Activated CD4-positive, alpha-beta T cell treated with anti-CD3 and anti-CD28 coated beads, Interleukin-2, amount 50 U/mL, for 4 hours (primary cell): ENCODE measurements at regions not wholly inside any gene's neighbourhood (a gene's known extent, or its start where the extent isn't known, plus 50 kb on each side); places are given as distances from the start of the nearest gene placed in this dataset.

ENCODE experiments used
- DNase-seq, 2 experiments: peaks; one replicate each; pipeline ENCODE4 v3.0.0-alpha.2; 2020

DNA sequence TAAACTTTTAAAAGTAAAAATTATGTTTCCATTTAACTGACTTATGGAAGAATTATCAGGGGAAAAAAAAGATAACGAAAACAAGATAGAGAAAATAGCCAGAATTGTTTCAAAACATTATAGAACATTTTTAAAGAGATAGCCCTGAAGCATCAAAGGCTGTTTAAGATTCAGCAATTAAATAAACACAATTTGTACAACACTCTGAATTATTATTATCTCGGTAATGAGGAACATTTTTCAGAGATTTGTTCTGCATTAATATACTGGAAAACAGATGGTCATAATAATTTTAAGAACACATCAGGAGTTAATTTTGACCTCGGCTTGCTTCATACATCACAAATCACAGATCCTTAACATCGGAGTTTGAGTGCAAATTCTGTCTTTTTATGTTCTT, 643.8 kb downstream of the SORCS1 start:
- DNase-seq = no peak

DNA sequence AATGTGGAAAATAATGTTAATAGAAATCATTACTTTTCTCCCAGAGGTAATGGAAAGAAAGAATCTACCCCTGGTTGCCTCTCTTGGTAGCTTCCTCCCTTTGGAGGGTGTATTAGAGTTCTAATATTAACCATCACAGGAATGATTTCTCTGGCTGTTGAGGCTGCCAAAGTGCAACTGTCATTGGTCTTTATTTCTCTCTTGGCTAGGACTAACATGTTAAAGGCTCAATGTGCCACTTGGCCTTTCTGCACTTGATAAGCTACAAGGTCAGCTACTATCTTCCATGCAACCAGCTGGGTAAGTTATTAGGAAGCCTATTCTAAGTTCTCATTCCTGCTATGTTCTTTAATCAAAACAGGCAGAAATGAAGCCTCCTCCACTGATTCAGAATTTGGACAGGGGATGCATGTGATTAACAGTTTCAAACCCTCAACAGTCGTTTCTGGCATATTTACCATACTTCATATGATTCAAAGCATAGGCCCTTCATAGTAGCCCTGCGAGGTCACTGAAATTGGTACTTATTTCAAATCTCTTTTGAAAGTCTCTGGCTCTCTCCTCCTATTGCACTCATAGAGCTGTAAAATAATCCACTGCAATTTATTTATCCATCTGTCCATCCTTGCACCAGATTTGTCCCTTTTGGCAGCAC, 645.0 kb downstream of the SORCS1 start:
- no peak for DNase-seq

DNA sequence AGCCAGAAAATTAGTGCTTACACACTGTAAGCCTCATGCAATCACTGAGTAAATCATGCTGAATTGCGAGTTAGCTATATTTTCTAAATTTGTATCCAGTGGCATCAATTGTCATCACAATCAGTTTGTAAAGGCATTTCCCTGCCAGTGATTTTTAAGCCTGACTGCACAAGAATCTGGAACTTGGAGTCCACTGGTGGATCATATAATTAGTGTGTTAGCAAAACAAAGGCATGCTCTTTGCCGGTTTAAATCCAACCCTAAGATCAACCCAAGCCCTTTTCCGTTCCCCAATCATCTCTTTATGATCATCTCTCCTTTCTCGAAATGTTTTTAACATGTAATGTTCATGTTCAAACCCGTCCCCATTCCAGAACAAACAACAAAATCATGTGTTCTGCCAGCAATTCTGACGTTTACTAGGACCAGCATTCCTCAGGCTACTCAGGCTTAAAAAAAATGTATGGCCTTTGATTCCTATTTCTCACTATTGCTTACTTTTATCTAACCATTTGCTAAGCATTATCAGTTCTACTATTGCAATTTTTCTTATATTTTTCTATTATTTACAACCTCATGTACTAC, 649.2 kb downstream of the SORCS1 start:
- DNase-seq = no peak

DNA sequence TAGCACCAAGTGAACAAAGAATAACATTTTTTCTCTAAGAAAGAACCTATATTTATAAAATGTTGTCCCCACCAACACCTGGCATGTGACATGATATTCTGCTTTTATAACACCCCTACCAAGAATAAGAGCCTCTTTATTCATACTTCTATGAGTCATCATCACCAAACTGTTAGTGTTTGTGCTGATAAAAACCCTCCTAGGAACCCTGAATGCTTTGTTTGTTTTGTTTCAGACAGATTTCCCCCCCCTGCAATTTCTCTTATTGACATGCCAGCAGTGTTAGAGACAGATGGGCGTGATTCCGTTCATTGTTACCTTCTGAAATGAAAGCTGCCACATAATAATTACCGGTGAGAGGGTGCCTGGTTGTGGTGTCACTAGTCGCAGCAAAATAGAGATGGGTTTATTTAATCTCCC, 651.1 kb downstream of the SORCS1 start:
- no peak for DNase-seq

DNA sequence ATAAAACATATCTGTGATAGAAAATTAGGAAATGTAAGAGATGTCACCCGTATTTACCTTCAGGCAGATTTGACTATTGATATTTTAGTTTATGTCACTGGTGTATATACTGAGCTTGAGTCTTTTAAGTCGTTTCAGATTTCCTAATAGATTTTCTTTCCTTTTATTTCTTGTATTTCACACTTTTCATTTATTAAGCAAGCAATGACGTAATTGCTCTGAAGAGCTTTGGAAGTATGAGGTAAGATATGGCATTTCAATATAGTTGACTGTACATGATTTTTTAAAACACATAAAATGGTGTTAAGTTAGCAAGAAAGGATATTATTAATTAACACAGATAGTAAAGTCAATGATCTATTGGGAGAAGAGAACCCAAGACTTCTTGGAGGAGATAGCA, 652.6 kb downstream of the SORCS1 start:
- no peak for DNase-seq

DNA sequence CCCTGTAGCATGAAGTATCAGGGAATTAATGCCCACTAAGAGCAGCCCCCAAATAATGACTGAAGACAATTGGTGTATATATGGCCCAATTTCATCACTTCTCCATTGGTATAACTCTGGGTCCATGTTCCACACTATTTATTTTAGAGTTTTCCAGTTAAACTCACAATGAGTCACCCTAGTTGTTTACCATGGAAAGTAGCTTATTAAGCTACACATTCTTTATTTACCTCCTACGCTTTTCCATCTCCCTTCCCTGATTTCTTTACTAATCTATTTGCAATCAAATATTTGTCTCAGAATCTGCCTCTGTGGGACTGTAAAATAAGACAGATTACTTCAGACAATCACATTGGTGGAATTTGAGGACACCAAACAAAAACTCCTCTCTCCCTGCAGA, 655.6 kb downstream of the SORCS1 start:
- DNase-seq = no peak

DNA sequence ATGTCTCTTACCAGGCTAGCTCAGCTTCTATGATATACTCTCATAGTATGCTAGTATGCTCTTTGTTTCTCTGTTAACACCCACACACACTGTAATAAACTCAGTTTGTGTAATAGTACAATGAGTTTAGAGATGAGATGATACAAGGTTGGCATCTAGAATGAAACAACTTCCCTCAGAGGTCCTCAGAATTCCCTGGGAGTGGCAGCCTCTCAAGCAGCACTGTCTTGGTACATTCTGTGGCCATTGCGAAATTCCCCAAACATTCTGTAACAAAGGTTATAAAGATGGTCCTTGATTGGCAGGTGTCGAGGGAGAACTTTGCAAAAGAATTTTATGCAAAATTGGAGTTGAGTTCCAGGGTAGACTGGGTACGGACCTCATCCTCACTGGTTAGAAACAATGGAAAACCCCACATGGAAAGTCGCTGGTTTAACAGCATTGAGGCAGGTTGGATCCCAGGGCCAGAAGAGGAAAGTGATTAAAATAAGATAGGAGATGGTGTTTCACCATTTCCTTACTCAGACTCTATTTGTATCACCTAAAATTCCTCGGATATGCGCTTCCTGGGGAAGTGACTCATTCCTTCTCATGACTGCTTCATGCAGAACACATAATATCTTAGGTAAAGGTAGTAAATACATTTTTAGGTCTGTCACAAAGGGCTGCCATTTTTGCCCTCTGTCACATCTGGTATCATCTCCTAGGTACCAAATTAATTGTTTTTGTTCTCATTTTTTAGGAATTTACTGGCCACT, 657.8 kb downstream of the SORCS1 start:
- DNase-seq = no peak

DNA sequence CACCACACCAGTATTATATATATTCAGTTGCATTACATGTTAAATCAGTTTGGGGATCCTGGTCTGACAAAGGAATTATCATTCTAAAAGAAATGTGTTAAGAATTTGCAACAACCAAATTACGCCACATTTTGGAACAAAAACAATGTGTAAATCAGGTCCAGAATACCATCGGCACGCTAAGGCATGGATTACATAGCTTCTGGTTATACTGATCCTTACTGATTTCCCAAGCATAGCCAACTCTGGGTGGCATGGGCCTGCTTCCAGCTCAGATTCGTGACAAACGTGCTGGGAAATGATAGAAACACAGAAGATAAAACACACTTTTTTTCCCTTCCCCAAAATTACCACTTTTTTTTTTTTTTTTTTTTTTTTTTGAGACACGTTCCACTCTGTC, 660.0 kb downstream of the SORCS1 start:
- no peak for DNase-seq

DNA sequence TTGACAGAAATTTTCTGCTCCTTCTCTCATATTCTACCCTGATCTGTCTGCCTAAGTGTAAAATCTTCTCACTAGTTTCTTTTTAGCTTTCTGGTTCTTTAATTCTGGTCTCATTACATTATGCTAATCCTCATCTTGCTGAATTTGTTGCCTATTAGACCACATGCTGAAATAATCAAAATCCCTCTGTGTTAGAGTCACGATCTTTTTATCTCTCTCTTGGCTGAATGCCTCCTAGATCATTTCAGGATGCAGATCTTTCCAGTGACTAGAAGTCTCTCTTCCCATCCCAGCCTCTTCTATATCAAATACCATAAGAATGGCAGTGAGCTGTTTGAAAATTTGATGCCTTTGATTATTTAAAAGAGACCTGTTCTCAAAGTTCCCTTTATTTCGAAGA, 661.9 kb downstream of the SORCS1 start:
- DNase-seq = no peak

DNA sequence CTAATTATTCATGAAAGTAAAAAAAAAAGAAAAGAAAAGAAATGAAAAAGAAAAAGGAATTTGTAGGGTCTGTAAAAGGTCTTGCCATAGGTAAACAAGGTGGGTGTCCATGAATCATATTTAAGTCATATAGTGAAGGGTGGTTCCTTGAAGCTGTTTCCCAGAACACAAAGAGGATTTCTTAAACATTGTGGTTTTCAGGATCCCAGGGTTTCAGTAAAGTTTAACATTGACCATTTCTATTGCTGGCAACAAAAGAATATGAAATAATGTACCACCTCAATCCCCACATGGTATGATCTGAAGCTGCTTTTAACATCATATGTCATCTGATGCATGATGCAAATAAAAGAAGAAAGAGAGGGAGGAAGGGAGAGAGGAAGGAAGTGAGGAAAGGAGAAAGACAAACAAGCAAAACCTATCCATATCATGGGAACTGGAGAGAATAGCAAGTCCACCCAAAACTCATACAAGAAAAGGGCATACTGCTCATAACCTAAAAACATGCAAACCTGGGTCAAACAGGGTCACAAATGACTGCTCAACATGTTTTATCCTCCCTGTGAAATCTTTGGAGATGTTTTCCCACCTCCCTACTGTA, 663.5 kb downstream of the SORCS1 start:
- no peak for DNase-seq

DNA sequence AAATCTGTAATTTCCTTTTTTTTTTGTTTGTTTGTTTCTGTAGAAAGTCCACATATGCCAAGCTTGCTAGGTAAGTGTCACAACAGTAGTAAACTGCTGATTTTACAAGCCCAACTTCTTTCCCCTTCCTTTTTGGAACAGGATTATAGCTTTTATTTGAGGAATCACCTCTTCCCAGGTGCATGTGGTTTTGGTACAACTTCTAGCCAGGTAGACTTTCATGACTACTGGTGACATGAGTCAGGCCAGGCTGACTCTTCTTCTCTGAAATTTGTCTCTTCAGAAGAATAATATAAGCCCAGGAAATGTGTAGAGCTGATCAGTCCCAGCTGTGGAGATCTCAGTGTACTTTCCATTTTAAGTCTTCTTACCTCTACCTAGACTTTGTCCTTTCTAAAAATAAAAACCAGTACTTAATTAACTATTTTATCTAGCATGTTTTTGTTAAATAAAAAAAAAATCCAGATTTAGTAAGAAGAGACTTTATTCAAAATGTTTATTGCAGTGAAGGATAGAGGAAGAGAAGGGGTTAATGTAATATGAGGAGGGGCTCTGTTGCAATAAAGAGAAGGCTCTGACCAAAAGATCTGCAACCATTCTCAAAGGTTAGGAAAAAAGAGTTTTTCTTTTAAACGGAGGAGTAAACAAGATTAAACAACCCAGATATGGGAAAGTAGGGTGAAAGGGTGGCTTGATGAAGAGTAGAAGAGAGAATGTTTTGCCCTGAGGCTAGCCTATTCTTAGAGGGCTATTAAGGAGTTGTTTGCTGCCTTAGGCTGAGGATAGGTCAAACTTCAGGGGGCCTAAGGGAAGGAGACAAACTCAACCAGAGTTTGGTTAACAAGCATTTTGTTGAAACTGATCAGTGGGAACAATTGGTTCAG, 664.2 kb downstream of the SORCS1 start:
- DNase-seq = no peak

DNA sequence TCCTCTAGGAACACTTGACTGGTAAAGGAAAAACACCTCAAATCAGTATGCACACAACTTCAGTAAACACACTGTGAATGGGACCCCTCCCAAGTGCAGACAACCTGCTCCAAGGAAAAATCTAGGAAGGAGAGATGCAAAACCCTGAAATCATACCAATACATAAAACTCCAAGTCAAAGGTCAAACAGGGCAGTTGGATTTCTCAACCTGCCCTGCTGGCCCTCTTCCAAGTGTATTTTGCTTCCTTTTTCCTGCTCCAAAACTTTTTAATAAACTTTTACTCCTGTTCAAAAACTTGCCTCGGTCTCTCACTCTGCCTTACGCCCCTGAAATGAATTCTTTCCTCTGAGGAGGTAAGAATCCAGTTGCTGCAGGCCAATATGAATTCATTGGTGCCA, 665.1 kb downstream of the SORCS1 start:
- no peak for DNase-seq

DNA sequence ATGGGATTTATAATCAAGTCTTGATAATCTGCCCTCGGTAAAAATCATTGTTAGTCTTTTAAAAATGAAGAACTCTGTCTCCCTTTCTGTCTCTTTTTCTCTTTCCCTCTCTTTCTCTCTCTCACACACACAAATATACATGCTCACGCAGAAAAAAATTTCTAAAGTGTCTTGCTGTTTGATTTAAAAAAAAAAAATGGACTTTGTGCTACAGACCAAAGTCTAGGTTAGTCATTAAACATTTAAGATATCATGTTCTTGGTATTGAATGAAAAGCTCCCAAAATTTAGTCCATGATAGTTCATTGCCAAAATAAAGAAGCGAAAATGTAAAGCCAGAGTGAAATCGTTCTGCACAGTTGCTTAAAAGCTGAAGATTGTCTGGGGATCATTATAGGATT, 665.8 kb downstream of the SORCS1 start:
- no peak for DNase-seq

DNA sequence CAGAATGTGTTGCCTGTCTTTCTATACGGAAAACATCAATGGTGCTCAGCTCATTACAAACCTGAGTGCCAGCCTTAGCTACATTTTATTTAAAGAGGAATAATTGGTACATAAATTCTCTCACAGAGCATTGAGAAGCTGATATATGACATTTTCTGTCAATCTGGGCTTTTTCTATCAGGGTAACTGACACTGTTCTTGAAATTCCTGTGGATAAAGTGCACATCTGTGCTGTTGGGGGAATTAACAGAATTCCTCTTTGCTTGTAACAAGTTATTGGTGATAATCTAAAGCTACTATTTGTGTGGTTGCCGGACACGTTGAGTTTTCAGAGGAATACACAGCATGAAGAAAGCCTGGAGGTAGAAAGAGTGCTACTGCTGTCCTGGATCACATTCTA, 668.6 kb downstream of the SORCS1 start:
- no peak for DNase-seq

DNA sequence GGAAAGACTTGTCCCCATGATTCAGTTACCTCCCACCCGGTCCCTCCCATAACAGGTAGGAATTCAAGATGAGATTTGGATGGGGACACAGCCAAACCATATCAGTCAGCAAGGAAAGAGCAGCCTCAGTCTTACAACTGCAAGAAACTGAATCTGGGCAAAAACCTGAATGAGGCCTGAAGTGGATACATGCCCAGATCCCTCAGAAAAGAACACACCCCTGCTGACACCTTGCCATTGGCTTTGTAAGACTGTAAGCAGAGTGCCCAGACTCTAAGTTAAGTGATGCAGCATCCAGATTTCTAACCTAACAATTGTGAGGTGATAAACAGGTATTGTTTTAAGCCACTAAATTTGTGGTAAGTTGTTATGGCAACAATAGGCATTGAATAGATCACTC, 670.8 kb downstream of the SORCS1 start:
- DNase-seq = no peak

DNA sequence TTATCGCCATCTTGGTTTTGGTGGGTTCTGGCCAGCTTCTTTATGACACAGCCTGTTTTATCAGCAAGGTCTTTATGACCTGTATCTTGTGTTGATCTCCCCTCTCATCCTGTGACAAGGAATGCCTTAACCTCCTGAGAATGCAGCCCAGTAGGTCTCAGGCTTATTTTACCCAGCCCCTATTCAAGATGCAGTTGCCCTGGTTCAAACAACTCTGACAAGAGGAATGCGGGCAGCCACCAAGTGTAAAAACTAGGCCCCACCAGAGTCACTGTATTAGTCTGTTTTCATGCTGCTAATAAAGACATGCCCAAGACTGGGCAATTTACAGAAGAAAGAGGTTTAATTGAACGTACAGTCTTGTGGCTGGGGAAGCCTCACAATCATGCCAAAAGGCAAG, 671.3 kb downstream of the SORCS1 start:
- DNase-seq = no peak

DNA sequence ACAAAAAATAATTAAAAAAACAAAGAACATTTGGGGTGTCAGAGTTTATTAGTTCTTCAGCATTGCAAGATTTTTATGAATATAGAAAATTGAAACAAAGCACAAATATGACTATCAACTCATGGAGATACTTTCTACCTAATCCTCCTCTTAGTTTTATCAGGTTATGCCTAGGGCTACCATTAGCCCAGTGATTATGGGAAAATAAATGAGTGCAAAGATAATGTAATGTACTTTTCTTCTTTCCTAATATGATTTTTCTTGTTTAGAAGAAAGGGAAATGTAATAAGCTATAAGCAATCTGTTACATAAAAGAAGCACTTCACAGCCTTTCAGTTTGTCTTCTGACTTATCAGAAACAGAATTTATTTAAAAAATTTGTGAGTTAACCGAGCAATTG, 676.8 kb downstream of the SORCS1 start:
- DNase-seq = no peak

DNA sequence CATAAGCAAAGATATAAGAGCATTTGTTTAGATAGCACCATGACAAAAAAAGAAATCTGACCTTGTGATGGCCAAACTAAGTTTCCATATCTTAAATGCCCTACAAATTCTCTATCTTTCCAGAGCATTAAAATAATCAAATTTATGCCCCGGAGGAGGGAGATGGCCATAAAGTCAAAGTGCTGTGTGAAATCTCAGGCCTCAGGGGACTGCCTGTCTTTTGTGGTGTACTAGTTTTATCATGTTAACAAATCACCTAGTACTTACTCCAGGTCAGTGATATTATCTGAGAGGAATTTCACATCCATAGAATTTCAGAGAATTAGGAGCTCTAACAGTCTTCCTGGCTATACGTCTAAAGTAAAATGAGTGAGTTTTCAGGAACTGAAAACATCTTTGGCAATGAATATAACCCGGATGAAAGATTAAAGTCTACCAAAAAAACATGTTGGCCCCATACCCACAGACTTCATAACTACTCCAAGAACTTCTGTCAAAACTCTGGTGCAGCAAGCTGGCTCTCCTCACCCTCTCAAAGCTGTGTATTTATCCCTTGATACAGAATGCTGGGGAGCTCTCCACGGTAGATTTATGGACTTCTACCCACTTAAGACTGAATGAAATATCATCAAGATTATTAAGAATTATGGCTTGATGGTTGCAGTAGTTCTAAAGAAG, 682.8 kb downstream of the SORCS1 start:
- DNase-seq = no peak

DNA sequence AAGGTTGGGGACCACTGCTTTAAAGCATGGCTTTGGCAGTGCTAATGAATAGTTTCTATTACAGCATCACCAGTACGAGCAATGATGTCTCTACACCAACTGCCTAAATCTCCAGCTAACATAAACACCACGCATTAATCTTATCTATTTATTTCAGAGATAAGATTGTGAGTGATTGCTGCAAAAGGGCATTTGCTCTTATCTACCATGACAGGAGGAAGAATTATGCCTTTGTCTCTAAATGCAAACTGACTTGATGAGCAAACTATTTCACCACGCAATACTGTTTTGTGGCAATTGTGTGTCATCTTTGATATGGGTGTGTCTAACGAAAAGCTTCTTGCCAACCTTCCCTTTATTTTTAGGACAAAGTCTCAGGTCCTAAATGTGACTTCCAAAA, 684.9 kb downstream of the SORCS1 start:
- DNase-seq = no peak

DNA sequence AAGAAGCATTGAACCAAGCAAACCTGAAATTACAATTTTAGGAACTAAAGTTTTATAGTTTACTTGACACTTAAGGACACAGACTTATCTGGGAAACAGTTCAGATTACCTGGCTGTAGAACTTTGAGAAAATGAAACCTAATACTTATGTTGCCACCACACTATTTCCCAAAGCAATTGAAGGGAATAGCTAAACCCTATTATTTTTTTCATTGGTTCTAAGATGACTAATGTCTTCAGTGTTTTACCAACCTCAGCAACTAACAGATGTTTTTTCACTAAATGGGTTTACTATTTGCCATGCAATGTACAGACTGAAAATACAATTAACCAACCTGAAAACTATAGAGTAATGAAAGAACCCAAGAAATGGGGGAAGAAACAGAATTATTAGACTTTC, 689.6 kb downstream of the SORCS1 start:
- DNase-seq = no peak

DNA sequence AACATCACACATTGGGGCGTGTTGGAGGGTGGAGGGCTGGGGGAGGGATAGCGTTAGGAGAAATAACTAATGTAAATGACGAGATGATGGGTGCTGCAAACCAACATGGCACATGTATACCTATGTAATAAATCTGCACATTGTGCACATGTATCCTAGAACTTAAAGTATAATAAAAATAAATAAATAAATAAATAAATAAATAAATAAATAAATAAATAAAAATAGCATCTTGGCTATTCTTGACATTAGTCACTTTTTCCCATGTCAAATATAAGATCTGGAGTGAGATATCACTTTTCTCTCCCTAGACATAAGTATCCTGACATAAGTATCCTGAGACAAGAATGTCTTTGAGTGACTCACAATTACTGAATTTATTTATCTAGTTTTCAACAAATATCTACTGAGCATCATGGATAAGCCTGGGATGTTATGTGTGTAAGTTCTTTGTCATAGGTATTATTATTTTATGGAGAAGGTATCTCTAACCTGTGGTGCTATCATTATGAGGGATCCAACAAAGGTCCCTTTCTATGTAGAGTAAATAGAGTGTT, 691.3 kb downstream of the SORCS1 start:
- DNase-seq = no peak

DNA sequence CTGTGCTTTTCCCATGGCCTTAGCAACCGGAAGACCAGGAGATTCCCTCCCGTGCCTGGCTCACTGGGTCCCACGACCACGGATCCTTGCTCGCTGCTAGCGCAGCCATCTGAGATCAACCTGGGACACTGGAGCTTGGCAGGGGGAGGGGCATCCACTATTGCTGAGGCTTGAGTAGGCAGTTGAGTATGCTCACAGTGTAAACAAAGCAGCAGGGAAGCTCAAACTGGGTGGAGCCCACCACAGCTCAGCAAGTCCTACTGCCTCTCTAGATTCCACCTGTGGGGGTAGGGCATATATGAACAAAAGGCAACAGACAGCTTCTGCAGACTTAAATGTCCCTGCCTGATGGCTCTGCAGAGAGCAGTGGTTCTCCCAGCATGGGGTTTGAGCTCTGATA, 697.0 kb downstream of the SORCS1 start:
- no peak for DNase-seq
